Adrenal gland (tissue), 9 donors: ENCODE measurements at regions not wholly inside any gene's neighbourhood (a gene's known extent, or its start where the extent isn't known, plus 50 kb on each side); places are given as distances from the start of the nearest gene placed in this dataset.

Source experiments
- DNase-seq, 7 donors: peaks; one replicate each; pipeline ENCODE4 v3.0.0-alpha.2; 2019 to 2020
- H3K27ac ChIP-seq, 5 donors: fragments of 200-600 bp; sonication (generic) in 4 of 5; 1 replicate in 3 of 5; 2 replicates in 2 of 5; pipeline versions ENCODE4 v1.5.1 to v1.8.0; 2016 to 2020; ENCODE audit warnings: mild to moderate bottlenecking in 1 of 5
- H3K27me3 ChIP-seq: fragments of 200-600 bp; 2 replicates; pipeline ENCODE4 v1.8.0; 2021
- H3K36me3 ChIP-seq, 2 donors: fragments of 200-600 bp; replicated peaks in 1 of 2; 1 replicate in 1 of 2; 2 replicates in 1 of 2; pipeline versions ENCODE4 v1.5.1 to v1.8.0; 2018 to 2022
- H3K4me1 ChIP-seq, 2 donors: fragments of 200-600 bp; replicated peaks in 1 of 2; 1 replicate in 1 of 2; 2 replicates in 1 of 2; pipeline versions ENCODE4 v1.5.1 to v1.8.0; 2018 to 2021
- H3K4me3 ChIP-seq, 4 donors: fragments of 200-600 bp; sonication (generic) in 3 of 4; one replicate each; pipeline ENCODE4 v1.5.1; 2016 to 2018
- H3K9me3 ChIP-seq, 3 donors: fragments of 200-600 bp; sonication (generic) in 1 of 3; replicated peaks in 1 of 3; 1 replicate in 2 of 3; 2 replicates in 1 of 3; pipeline versions ENCODE4 v1.5.1 to v1.8.0; 2016 to 2021
- POLR2A ChIP-seq, 2 donors: fragments of 450-650 bp; IDR thresholded peaks; one replicate each; pipeline ENCODE4 v1.6.1; 2017; ENCODE audit warnings: antibody characterized with exemption in 2 of 2, mild to moderate bottlenecking in 2 of 2, moderate library complexity in 1 of 2
- WGBS, 4 donors: extraction: QIAGEN DNeasy Blood & Tissue Kit in 2 of 4; methylation state at CpG; one replicate each; pipeline versions ENCODE4 v1.1.5 to v1.1.7; 2013 to 2017; 5-methylcytosine and 5-hydroxymethylcytosine counted together
- intact Hi-C, 2 donors: fragments of 100-400 bp; cut with DNase I; formaldehyde crosslinking; loops; one replicate each; pipeline versions ENCODE4 v1.14.1 to v1.15.0; 2022 to 2023
- small RNA-seq, 2 donors: library from RNA; depleted of rRNA; stranded (forward); fragments of <200 nt; gene quantifications; one replicate each; pipeline ENCODE3, GENCODE V24; 2016
- TF ChIP-seq, protein P1 (sequence below), 6 experiments: fragments of 450-650 bp in 4 of 6; fragments of 200-600 bp in 2 of 6; sonication (generic) in 1 of 6; IDR thresholded peaks; 1 replicate in 5 of 6; 2 replicates in 1 of 6; pipeline versions ENCODE4 v1.5.1 to v1.8.0; 2016 to 2021; ENCODE audit warnings: antibody characterized with exemption in 6 of 6, mild to moderate bottlenecking in 2 of 6, moderate library complexity in 1 of 6
- donor health status: healthy with polysubstance abuse.
- donor health status: Bipolar disorder and iron deficiency.
- donor health status: DM: yes; HTN: yes; CAD: no.
- donor health status: DM: no; HTN: no; CAD: no.
- donor health status: DM: no; HTN: no; CAD: no.

DNA sequence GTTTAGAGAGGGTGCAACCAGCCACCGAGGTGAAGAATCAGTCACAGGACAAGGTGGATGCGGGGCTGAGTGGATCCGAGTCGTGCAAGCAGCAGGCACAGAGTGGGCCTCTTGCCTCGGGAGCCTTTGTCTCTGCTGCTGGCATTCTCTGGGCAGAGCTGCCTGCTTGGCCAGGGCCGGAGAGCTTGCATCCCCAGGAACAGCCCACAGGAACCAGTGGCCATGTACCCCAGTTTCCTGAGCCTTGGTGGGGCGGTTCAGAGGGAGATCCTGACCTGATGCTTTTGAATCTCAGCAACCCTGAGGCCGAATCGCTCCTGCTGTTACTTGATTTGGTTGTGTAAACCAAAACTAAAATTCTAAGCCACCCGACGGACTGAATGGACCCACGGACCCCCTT lies 50.1 kb upstream of the EIF5 start:
- TF ChIP-seq POLR2A (IDR thresholded peaks at IDR 0.05) = no peak
- TF ChIP-seq, protein P1, sequence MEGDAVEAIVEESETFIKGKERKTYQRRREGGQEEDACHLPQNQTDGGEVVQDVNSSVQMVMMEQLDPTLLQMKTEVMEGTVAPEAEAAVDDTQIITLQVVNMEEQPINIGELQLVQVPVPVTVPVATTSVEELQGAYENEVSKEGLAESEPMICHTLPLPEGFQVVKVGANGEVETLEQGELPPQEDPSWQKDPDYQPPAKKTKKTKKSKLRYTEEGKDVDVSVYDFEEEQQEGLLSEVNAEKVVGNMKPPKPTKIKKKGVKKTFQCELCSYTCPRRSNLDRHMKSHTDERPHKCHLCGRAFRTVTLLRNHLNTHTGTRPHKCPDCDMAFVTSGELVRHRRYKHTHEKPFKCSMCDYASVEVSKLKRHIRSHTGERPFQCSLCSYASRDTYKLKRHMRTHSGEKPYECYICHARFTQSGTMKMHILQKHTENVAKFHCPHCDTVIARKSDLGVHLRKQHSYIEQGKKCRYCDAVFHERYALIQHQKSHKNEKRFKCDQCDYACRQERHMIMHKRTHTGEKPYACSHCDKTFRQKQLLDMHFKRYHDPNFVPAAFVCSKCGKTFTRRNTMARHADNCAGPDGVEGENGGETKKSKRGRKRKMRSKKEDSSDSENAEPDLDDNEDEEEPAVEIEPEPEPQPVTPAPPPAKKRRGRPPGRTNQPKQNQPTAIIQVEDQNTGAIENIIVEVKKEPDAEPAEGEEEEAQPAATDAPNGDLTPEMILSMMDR (IDR thresholded peaks at IDR 0.05) = no peak
- Histone ChIP-seq H3K4me1 (peaks cover 4 to 7% of the 10 kb centered on the region in 2 donors), H3K27ac (no peak overlapping the region), H3K27me3 (no peaks in the 10 kb centered on the region), H3K9me3 (no peaks in the 10 kb centered on the region), H3K36me3 (no peaks in the 10 kb centered on the region), H3K4me3 (no peak overlapping the region)
- peak in 1 of 7 donors; percentile 42 for DNase-seq
- WGBS, 4 donors = 72 to 90% (median 87%) methylated on average over 10 to 12 of the region's 12 CpGs
- intact Hi-C loops = no loop called here

Small RNA genes lying in the stretch of these regions (small RNA-seq; reads per million reads assigned to genes)
- gene AL161669.2 = 0 reads per million in 2 donors
